PC-9 (cell line): ENCODE measurements at regions not wholly inside any gene's neighbourhood (a gene's known extent, or its start where the extent isn't known, plus 50 kb on each side); places are given as distances from the start of the nearest gene placed in this dataset.
"Not testable (repeated sequence)": the region's sequence is repeated elsewhere in the genome, so short reads cannot be mapped to it uniquely, and the experiment has no call there.

Experiments
- BruUV-seq: library from RNA; stranded (reverse); fragments of 400-500 nt; replicated peaks from 2 replicates; lab custom pipeline; 2021; lab: Mats Ljungman, UMichigan
- CTCF ChIA-PET: fragments of 300-600 bp; sonication (Branson Sonifier 250); formaldehyde crosslinking; loops from one replicate; lab custom pipeline; 2022; ENCODE audit warnings: antibody characterized with exemption; lab: Charles Lee
- POLR2A ChIA-PET: fragments of 300-600 bp; sonication (Branson Sonifier 250); formaldehyde crosslinking; loops from one replicate; lab custom pipeline; 2022; ENCODE audit warnings: antibody characterized with exemption; ENCODE audit not compliant: unreplicated experiment; lab: Charles Lee
- DNase-seq, 2 experiments: peaks; one replicate each; pipeline versions ENCODE4 v3.0.0 to v3.0.0-alpha.2; 2015 to 2022; ENCODE audit warnings: mixed read lengths in 1 of 2
- H2AFZ ChIP-seq: fragments of 200-600 bp; sonication (generic); 2 replicates; pipeline ENCODE4 v1.8.1; 2017; ENCODE audit warnings: antibody characterized with exemption
- H3F3A ChIP-seq: fragments of 200-600 bp; sonication (generic); 2 replicates; pipeline ENCODE4 v1.8.1; 2017; ENCODE audit warnings: antibody characterized with exemption, mild to moderate bottlenecking, low read depth; ENCODE audit not compliant: insufficient read depth
- H3K27ac ChIP-seq: fragments of 200-600 bp; sonication (generic); 2 replicates; pipeline ENCODE4 v1.6.1; 2016; ENCODE audit warnings: mixed run types
- H3K27me3 ChIP-seq: fragments of 200-600 bp; sonication (generic); 2 replicates; pipeline ENCODE4 v1.6.1; 2016; ENCODE audit warnings: low read depth, mixed run types; ENCODE audit not compliant: insufficient read depth
- H3K36me3 ChIP-seq: fragments of 200-600 bp; sonication (generic); 2 replicates; pipeline ENCODE4 v1.6.1; 2016; ENCODE audit warnings: low read depth, mixed run types
- H3K4me1 ChIP-seq: fragments of 200-600 bp; sonication (generic); replicated peaks from 2 replicates; pipeline ENCODE4 v1.6.1; 2016; ENCODE audit warnings: mixed run types; ENCODE audit not compliant: insufficient read depth
- H3K4me2 ChIP-seq: fragments of 200-600 bp; sonication (generic); 2 replicates; pipeline ENCODE4 v1.6.1; 2017; ENCODE audit warnings: mixed run types
- H3K4me3 ChIP-seq: fragments of 200-600 bp; sonication (generic); 2 replicates; pipeline ENCODE4 v1.6.1; 2016; ENCODE audit warnings: mixed run types
- H3K79me2 ChIP-seq: fragments of 200-600 bp; sonication (generic); 2 replicates; pipeline ENCODE4 v1.6.1; 2017; ENCODE audit warnings: low read depth, mixed run types
- H3K9me2 ChIP-seq: fragments of 200-600 bp; sonication (generic); 2 replicates; pipeline ENCODE4 v1.8.1; 2017; ENCODE audit warnings: mild to moderate bottlenecking; ENCODE audit not compliant: insufficient read depth
- H3K9me3 ChIP-seq: fragments of 200-600 bp; sonication (generic); 2 replicates; pipeline ENCODE4 v1.8.1; 2016; ENCODE audit warnings: low read depth; ENCODE audit not compliant: insufficient read depth
- H4K20me1 ChIP-seq: fragments of 200-600 bp; sonication (generic); 2 replicates; pipeline ENCODE4 v1.8.1; 2017; ENCODE audit not compliant: insufficient read depth
- CTCF ChIP-seq: fragments of 200-600 bp; sonication (generic); conservative IDR thresholded peaks from 2 replicates; pipeline ENCODE4 v1.6.1; 2017; ENCODE audit warnings: mixed run types, antibody characterized with exemption, mild to moderate bottlenecking, moderate library complexity
- EZH2 ChIP-seq: fragments of 200-600 bp; sonication (generic); IDR thresholded peaks from 2 replicates; pipeline ENCODE4 v1.8.0; 2017; ENCODE audit warnings: antibody characterized with exemption, low read depth
- intact Hi-C: fragments of 100-400 bp; cut with micrococcal nuclease; formaldehyde crosslinking; loops from one replicate; pipeline ENCODE4 v1.10.0; 2022; ENCODE audit not compliant: unreplicated experiment

GRCh38 chr1:212514056-212514614 lies 81.4 kb downstream of the NENF start:
- peaks cover 24% of the 10 kb centered on the region for H3F3A ChIP-seq
- no TSS peak for BruUV-seq
- H3K27ac ChIP-seq: peak overlapping the region; percentile 76
- intact Hi-C loops: loop anchor here (5.0 kb wide), 1 partner anchor 37 kb away; no protein-coding TSS in a partner anchor
- no peak overlapping the region for H2AFZ ChIP-seq
- ChIA-PET POLR2A (interaction anchor here (0.5 kb wide), 1 partner anchor 36 kb away, joined by 3 read pairs; no protein-coding TSS in a partner anchor), CTCF (interaction anchor here (1.2 kb wide), 1 partner anchor 36 kb away, joined by 12 read pairs; no protein-coding TSS in a partner anchor)
- no peaks in the 10 kb centered on the region for H3K9me2 ChIP-seq
- no peaks in the 10 kb centered on the region for H4K20me1 ChIP-seq
- H3K4me2 ChIP-seq: peak overlapping the region; percentile 73
- peak; percentile 83 to 96 for DNase-seq
- H3K79me2 ChIP-seq: no peaks in the 10 kb centered on the region
- no peaks in the 10 kb centered on the region for H3K36me3 ChIP-seq
- TF ChIP-seq EZH2: no peak
- TF ChIP-seq CTCF: no peak; the same call in 1 of the 2 replicates
- H3K4me1 ChIP-seq: peaks cover 28% of the 10 kb centered on the region
- peak overlapping the region; percentile 25; the same call in 1 of the 2 replicates for H3K4me3 ChIP-seq
- no peaks in the 10 kb centered on the region for H3K27me3 ChIP-seq
- H3K9me3 ChIP-seq: no peaks in the 10 kb centered on the region

- H2AFZ ChIP-seq: no peak overlapping the region
- intact Hi-C loops: loop anchor here (5.0 kb wide), 1 partner anchor 37 kb away; no protein-coding TSS in a partner anchor
- ChIA-PET POLR2A (no interaction called here), CTCF (no interaction called here)
- DNase-seq: no peak
- no peak overlapping the region for H3K4me3 ChIP-seq
- no peaks in the 10 kb centered on the region for H3K27me3 ChIP-seq
- no TSS peak for BruUV-seq
- H3K4me2 ChIP-seq: no peak overlapping the region
- no peaks in the 10 kb centered on the region for H3K36me3 ChIP-seq
- peaks cover 28% of the 10 kb centered on the region for H3K4me1 ChIP-seq
- TF ChIP-seq EZH2 (no peak), CTCF (no peak)
- H3F3A ChIP-seq: peaks cover 24% of the 10 kb centered on the region
- H3K27ac ChIP-seq: no peak overlapping the region
- no peaks in the 10 kb centered on the region for H3K9me2 ChIP-seq
- no peaks in the 10 kb centered on the region for H3K9me3 ChIP-seq
- no peaks in the 10 kb centered on the region for H4K20me1 ChIP-seq
- H3K79me2 ChIP-seq: no peaks in the 10 kb centered on the region
These were observed 82.1 kb downstream of the NENF start for GRCh38 chr1:212514782-212515181.

- CTCF ChIA-PET: no interaction called here
These were observed 82.6 kb downstream of the NENF start for GRCh38 chr1:212515329-212515760.

GRCh38 chr1:212516012-212516411 lies 83.3 kb downstream of the NENF start:
- H3K79me2 ChIP-seq, H3K9me2 ChIP-seq, H2AFZ ChIP-seq, intact Hi-C loops, H3K36me3 ChIP-seq, H3K27ac ChIP-seq, H3K9me3 ChIP-seq, H3K4me2 ChIP-seq, CTCF ChIA-PET, POLR2A ChIA-PET, DNase-seq, BruUV-seq, H3K4me3 ChIP-seq, H3K27me3 ChIP-seq, H4K20me1 ChIP-seq: not testable (repeated sequence)
- H3K4me1 ChIP-seq: peaks cover 28% of the 10 kb centered on the region
- peaks cover 24% of the 10 kb centered on the region for H3F3A ChIP-seq

More at GRCh38 chr1:212515329-212515760, 82.6 kb downstream of the NENF start:
- H3K27me3 ChIP-seq: no peaks in the 10 kb centered on the region
- BruUV-seq: no TSS peak
- peaks cover 28% of the 10 kb centered on the region for H3K4me1 ChIP-seq
- H3K4me2 ChIP-seq: no peak overlapping the region
- no peak for DNase-seq
- no peaks in the 10 kb centered on the region for H3K79me2 ChIP-seq
- no peak for TF ChIP-seq CTCF
- no peak for TF ChIP-seq EZH2
- no peaks in the 10 kb centered on the region for H3K36me3 ChIP-seq
- intact Hi-C loops: no loop called here
- H3F3A ChIP-seq: peaks cover 24% of the 10 kb centered on the region
- H4K20me1 ChIP-seq: no peaks in the 10 kb centered on the region
- H3K9me3 ChIP-seq: no peaks in the 10 kb centered on the region
- H3K4me3 ChIP-seq: no peak overlapping the region
- no peak overlapping the region for H3K27ac ChIP-seq
- POLR2A ChIA-PET: no interaction called here
- H2AFZ ChIP-seq: no peak overlapping the region
- H3K9me2 ChIP-seq: no peaks in the 10 kb centered on the region
